HepG2 (cell line): ENCODE measurements at regions not wholly inside any gene's neighbourhood (a gene's known extent, or its start where the extent isn't known, plus 50 kb on each side); places are given as distances from the start of the nearest gene placed in this dataset.

Experiments used
- ATAC-seq: fragments of 200-7000 bp; cut with Tn5 transposase; 3 replicates; pipeline ENCODE4 v1.9.1; 2020; ENCODE audit warnings: mild to moderate bottlenecking, moderate library complexity
- BruUV-seq: library from RNA; stranded (reverse); fragments of 400-500 nt; replicated peaks from 2 replicates; lab custom pipeline; 2021; lab: Mats Ljungman, UMichigan
- CTCF ChIA-PET: fragments of 300-600 bp; formaldehyde crosslinking; extraction: SDS; loops from one replicate; lab custom pipeline; 2021; ENCODE audit warnings: low total read pairs, inconsistent platforms, low intra/inter-chr PET ratio; lab: Yijun Ruan, JAX
- POLR2A ChIA-PET: fragments of 350-600 bp; sonication (Branson Sonifier 250); formaldehyde crosslinking; loops from one replicate; lab custom pipeline; 2020; ENCODE audit warnings: antibody characterized with exemption, inconsistent platforms; lab: Yijun Ruan, JAX
- DNase-seq: peaks from one replicate; pipeline ENCODE4 v3.0.0-alpha.2; 2015; ENCODE audit warnings: low spot score
- FAIRE-seq: peaks from 3 replicates; lab custom pipeline; 2011; peaks lifted over from hg19 to GRCh38; lab: Jason Lieb, UNC
- H2AFZ ChIP-seq: one replicate; pipeline ENCODE4 v1.6.1; 2011; ENCODE audit warnings: low read length, inconsistent platforms
- H3K27ac ChIP-seq: fragments of 300-600 bp; 3 replicates; pipeline ENCODE4 v1.8.0; 2011; ENCODE audit warnings: mixed run types, mild to moderate bottlenecking, mixed read lengths, low read length, inconsistent platforms; ENCODE audit not compliant: insufficient read depth; ENCODE audit errors: extremely low read length
- H3K27me3 ChIP-seq, 2 experiments: fragments of 200-600 bp in 1 of 2; 2 replicates in 1 of 2; 3 replicates in 1 of 2; pipeline versions ENCODE4 v1.6.0 to v1.8.0; 2011; ENCODE audit warnings: low read length in 2 of 2, mild to moderate bottlenecking in 2 of 2, moderate library complexity in 2 of 2, inconsistent platforms in 1 of 2; ENCODE audit not compliant: insufficient read depth in 2 of 2, control insufficient read depth in 1 of 2
- H3K36me3 ChIP-seq, 2 experiments: fragments of 200-600 bp in 1 of 2; replicated peaks in 1 of 2; 2 replicates in 1 of 2; 3 replicates in 1 of 2; pipeline versions ENCODE4 v1.5.1 to v1.8.0; 2011; ENCODE audit warnings: low read length in 2 of 2, inconsistent platforms in 1 of 2; ENCODE audit not compliant: insufficient read depth in 2 of 2, control insufficient read depth in 1 of 2
- H3K4me1 ChIP-seq: 2 replicates; pipeline ENCODE4 v1.5.1; 2012; ENCODE audit warnings: low read length, inconsistent platforms; ENCODE audit not compliant: insufficient read depth
- H3K4me2 ChIP-seq: 2 replicates; pipeline ENCODE4 v1.6.0; 2011; ENCODE audit warnings: low read depth, low read length, inconsistent platforms
- H3K4me3 ChIP-seq, 3 experiments: fragments of 200-600 bp in 1 of 3; sonication (generic), shearing (Covaris generic) in 1 of 3; replicated peaks in 1 of 3; 2 replicates each; pipeline ENCODE4 v1.5.1; 2011 to 2016; ENCODE audit warnings: low read length in 3 of 3, inconsistent platforms in 2 of 3, low read depth in 2 of 3, mild to moderate bottlenecking in 2 of 3, control low read depth in 1 of 3, mixed read lengths in 1 of 3; ENCODE audit not compliant: insufficient read depth in 1 of 3
- H3K79me2 ChIP-seq: one replicate; pipeline ENCODE4 v1.6.1; 2011; ENCODE audit warnings: low read length, inconsistent platforms; ENCODE audit not compliant: insufficient read depth
- H3K9ac ChIP-seq: 2 replicates; pipeline ENCODE4 v1.6.0; 2011; ENCODE audit warnings: mild to moderate bottlenecking, low read depth, low read length, inconsistent platforms; ENCODE audit not compliant: insufficient read depth
- H3K9me3 ChIP-seq: 2 replicates; pipeline ENCODE4 v1.5.1; 2012; ENCODE audit warnings: mild to moderate bottlenecking, low read length
- H4K20me1 ChIP-seq: 2 replicates; pipeline ENCODE4 v1.6.0; 2011; ENCODE audit warnings: inconsistent platforms, mild to moderate bottlenecking, low read length, moderate library complexity; ENCODE audit not compliant: insufficient read depth
- CHCHD3 ChIP-seq: sonication (generic); formaldehyde crosslinking; IDR thresholded peaks from 2 replicates; pipeline ENCODE4 v1.8.0; 2022; ENCODE audit warnings: mild to moderate bottlenecking, missing genetic modification reagents, moderate library complexity
- CREB1 ChIP-seq, 2 experiments: fragments of 450-650 bp in 1 of 2; IDR thresholded peaks; 2 replicates each; pipeline ENCODE4 v1.6.1; 2016 to 2017; ENCODE audit warnings: control low read depth in 1 of 2, mild to moderate bottlenecking in 1 of 2, missing compliant biosample characterization in 1 of 2, missing genetic modification characterization in 1 of 2
- FOXO1 ChIP-seq: sonication (generic); formaldehyde crosslinking; IDR thresholded peaks from 2 replicates; pipeline ENCODE4 v1.4.0; 2020; ENCODE audit warnings: missing genetic modification reagents
- HDAC1 ChIP-seq: sonication (generic); formaldehyde crosslinking; IDR thresholded peaks from 2 replicates; pipeline ENCODE4 v1.5.1; 2020; ENCODE audit warnings: mild to moderate bottlenecking, missing genetic modification reagents
- HHEX ChIP-seq: IDR thresholded peaks from 2 replicates; pipeline ENCODE4 v1.6.1; 2016; ENCODE audit warnings: control low read depth
- NCOA2 ChIP-seq: sonication (generic); formaldehyde crosslinking; IDR thresholded peaks from 2 replicates; pipeline ENCODE4 v1.8.0; 2022; ENCODE audit warnings: inconsistent platforms
- RCOR2 ChIP-seq: IDR thresholded peaks from 2 replicates; pipeline ENCODE4 v1.6.1; 2016; ENCODE audit warnings: missing biosample characterization, missing genetic modification reagents
- RNF2 ChIP-seq: fragments of 450-650 bp; conservative IDR thresholded peaks from 2 replicates; pipeline ENCODE4 v1.6.1; 2016; ENCODE audit warnings: low read depth
- RXRB ChIP-seq: IDR thresholded peaks from 2 replicates; pipeline ENCODE4 v1.6.1; 2016; ENCODE audit warnings: borderline replicate concordance, missing genetic modification reagents, missing compliant biosample characterization
- SMAD1 ChIP-seq: sonication (generic); formaldehyde crosslinking; IDR thresholded peaks from 2 replicates; pipeline ENCODE4 v1.4.0; 2020; ENCODE audit warnings: missing genetic modification reagents, low read depth, mild to moderate bottlenecking, borderline replicate concordance
- SP4 ChIP-seq: sonication (generic); formaldehyde crosslinking; IDR thresholded peaks from 2 replicates; pipeline ENCODE4 v1.8.1; 2023; ENCODE audit warnings: mild to moderate bottlenecking, missing genetic modification reagents
- TBP ChIP-seq: sonication (generic); formaldehyde crosslinking; IDR thresholded peaks from 2 replicates; pipeline ENCODE4 v1.5.0; 2020; ENCODE audit warnings: missing genetic modification reagents
- U2AF2 ChIP-seq: fragments of 200-400 bp; formaldehyde crosslinking; IDR thresholded peaks from 2 replicates; pipeline ENCODE4 v1.6.1; 2017; ENCODE audit warnings: low read depth, mild to moderate bottlenecking, low read length
- ZBTB46 ChIP-seq: sonication (generic); formaldehyde crosslinking; IDR thresholded peaks from 2 replicates; pipeline ENCODE4 v1.4.0; 2020; ENCODE audit warnings: mild to moderate bottlenecking, missing genetic modification reagents, borderline replicate concordance
- ZNF501 ChIP-seq: sonication (generic); formaldehyde crosslinking; IDR thresholded peaks from 2 replicates; pipeline ENCODE4 v1.5.1; 2020; ENCODE audit warnings: mild to moderate bottlenecking, moderate library complexity, missing genetic modification reagents
- ZNF562 ChIP-seq: sonication (generic); formaldehyde crosslinking; IDR thresholded peaks from 2 replicates; pipeline ENCODE4 v1.8.0; 2022; ENCODE audit warnings: missing genetic modification reagents, borderline replicate concordance
- ZNF678 ChIP-seq: sonication (generic); formaldehyde crosslinking; IDR thresholded peaks from 2 replicates; pipeline ENCODE4 v1.4.0; 2020; ENCODE audit warnings: mild to moderate bottlenecking, missing genetic modification reagents
- WGBS: methylation state at CpG from one replicate; pipeline ENCODE4 v1.1.6; 2017; ENCODE audit warnings: low lambda C conversion rate; 5-methylcytosine and 5-hydroxymethylcytosine counted together
- in situ Hi-C: cut with HindIII; loops from 2 replicates; pipeline ENCODE4 v1.10.0; 2017; ENCODE audit warnings: low pct_unique_long_range_greater_than_20kb; ENCODE audit not compliant: extremely low pct_ligation_motif_present
- intact Hi-C: fragments of 100-400 bp; cut with micrococcal nuclease; formaldehyde crosslinking; loops from one replicate; pipeline ENCODE4 v1.10.0; 2022; ENCODE audit not compliant: unreplicated experiment

- in situ Hi-C loops (no loop called here), intact Hi-C loops (no loop called here)
- 8% methylated on average over 9 of the region's 9 CpGs for WGBS
- TF ChIP-seq ZNF562 (CRISPR knock-in tag) = no peak
- no peak for TF ChIP-seq SP4 (CRISPR knock-in tag)
- no peak for TF ChIP-seq NCOA2 (CRISPR knock-in tag)
- TF ChIP-seq ZNF678 = no peak
- TF ChIP-seq RXRB = no peak
- no peak for TF ChIP-seq TBP (CRISPR knock-in tag)
- TF ChIP-seq ZNF501 = no peak
- no peak for TF ChIP-seq HHEX (CRISPR knock-in tag)
- no peak for TF ChIP-seq RNF2
- TF ChIP-seq SMAD1 = no peak
- no peak for TF ChIP-seq HDAC1 (CRISPR knock-in tag)
- TF ChIP-seq CHCHD3 = no peak
- no peak for TF ChIP-seq U2AF2
- TF ChIP-seq CREB1 (IDR thresholded peaks at IDR 0.05) = no peak
- TF ChIP-seq CREB1 (CRISPR knock-in tag; IDR thresholded peaks at IDR 0.05) = no peak
- no peak for TF ChIP-seq RCOR2 (CRISPR knock-in tag)
- no peak for TF ChIP-seq ZBTB46 (CRISPR knock-in tag)
- TF ChIP-seq FOXO1 (CRISPR knock-in tag) = no peak
- no peaks in the 10 kb centered on the region for H3K9me3 ChIP-seq
- no TSS peak for BruUV-seq
- H3K4me3 ChIP-seq = no peak overlapping the region
- FAIRE-seq = no peak
- CTCF ChIA-PET = no interaction called here
- no peaks in the 10 kb centered on the region for H3K4me1 ChIP-seq
- H3K4me2 ChIP-seq = no peak overlapping the region
- no peaks in the 10 kb centered on the region for H4K20me1 ChIP-seq
- no peaks in the 10 kb centered on the region for H3K27me3 ChIP-seq
- POLR2A ChIA-PET = no interaction called here
- H3K9ac ChIP-seq = no peak overlapping the region
- no peaks in the 10 kb centered on the region for H3K36me3 ChIP-seq
- no peak for ATAC-seq
- no peak overlapping the region for H3K27ac ChIP-seq
- H3K79me2 ChIP-seq = no peaks in the 10 kb centered on the region
- H2AFZ ChIP-seq = no peak overlapping the region
- no peak for DNase-seq
These were observed 108.4 kb downstream of the TMCO5A start for GRCh38 chr15:38042707-38043445.
